ENCODE measurements at regions not wholly inside any gene's neighbourhood (a gene's known extent, or its start where the extent isn't known, plus 50 kb on each side); places are given as distances from the start of the nearest gene placed in this dataset.

DNA sequence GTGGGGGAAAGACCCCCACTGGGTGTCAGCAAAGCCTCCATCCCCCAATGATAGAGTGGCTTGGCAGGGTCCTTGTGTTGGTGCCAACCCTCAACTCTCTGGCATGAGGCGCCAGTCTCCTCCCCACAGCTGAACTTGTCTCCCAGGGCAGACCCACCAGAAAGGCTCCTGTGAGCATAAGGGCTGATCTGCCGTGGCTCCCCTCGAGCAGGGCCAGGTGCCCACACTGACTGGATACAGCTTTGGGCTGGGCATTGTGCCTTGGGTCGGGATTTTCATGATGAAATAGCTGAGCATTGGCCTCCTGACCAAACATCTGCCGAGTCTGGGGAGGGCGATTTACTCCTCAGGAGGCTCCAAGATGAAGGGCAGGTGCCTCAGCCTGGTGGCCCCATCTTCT is 68.1 kb upstream of the NPTX2 start:
- no peaks in the 10 kb centered on the region for H3K4me1 ChIP-seq (ENCODE audit: control insufficient read depth in 1 of 2, insufficient read depth in 2 of 2, low read length in 2 of 2)
- DNase-seq, result no peak
- 80% methylated on average over 4 of the region's 6 CpGs for whole genome bisulfite sequencing (ENCODE audit: insufficient coverage)
- no peak overlapping the region for H2AFZ ChIP-seq (ENCODE audit: insufficient read depth, low read depth, low read length, poor library complexity, severe bottlenecking)
- Mint-ChIP-seq H3K27ac (no peak overlapping the region), H3K9me3 (peaks cover 15 to 26% (median 21%) of the 10 kb centered on the region in 7 donors), H3K4me1 (no peaks in the 10 kb centered on the region), H3K27me3 (ENCODE audit: low read depth in 3 of 3) (peaks cover 2 to 5% (median 2%) of the 10 kb centered on the region in 3 donors), H3K4me3 (no peak overlapping the region), H3K36me3 (no peaks in the 10 kb centered on the region)
- intact Hi-C loops (cut with micrococcal nuclease), result no loop called here
- no peaks in the 10 kb centered on the region for H4K20me1 ChIP-seq (ENCODE audit: insufficient read depth, low read length)
- TF ChIP-seq, protein P1, sequence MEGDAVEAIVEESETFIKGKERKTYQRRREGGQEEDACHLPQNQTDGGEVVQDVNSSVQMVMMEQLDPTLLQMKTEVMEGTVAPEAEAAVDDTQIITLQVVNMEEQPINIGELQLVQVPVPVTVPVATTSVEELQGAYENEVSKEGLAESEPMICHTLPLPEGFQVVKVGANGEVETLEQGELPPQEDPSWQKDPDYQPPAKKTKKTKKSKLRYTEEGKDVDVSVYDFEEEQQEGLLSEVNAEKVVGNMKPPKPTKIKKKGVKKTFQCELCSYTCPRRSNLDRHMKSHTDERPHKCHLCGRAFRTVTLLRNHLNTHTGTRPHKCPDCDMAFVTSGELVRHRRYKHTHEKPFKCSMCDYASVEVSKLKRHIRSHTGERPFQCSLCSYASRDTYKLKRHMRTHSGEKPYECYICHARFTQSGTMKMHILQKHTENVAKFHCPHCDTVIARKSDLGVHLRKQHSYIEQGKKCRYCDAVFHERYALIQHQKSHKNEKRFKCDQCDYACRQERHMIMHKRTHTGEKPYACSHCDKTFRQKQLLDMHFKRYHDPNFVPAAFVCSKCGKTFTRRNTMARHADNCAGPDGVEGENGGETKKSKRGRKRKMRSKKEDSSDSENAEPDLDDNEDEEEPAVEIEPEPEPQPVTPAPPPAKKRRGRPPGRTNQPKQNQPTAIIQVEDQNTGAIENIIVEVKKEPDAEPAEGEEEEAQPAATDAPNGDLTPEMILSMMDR (IDR thresholded peaks at IDR 0.05), result no peak
- peaks cover 10 to 26% of the 10 kb centered on the region in 2 donors for H3K9me3 ChIP-seq (replicated peaks in 1 of 2; ENCODE audit: control insufficient read depth in 1 of 2, insufficient read depth in 1 of 2, low read length in 2 of 2)
- H3K4me2 ChIP-seq (replicated peaks; ENCODE audit: extremely low read depth, low read length, poor library complexity, severe bottlenecking), result no peak overlapping the region
- no peak overlapping the region for H3K27ac ChIP-seq (ENCODE audit: low read depth in 1 of 2, low read length in 2 of 2)
- no peaks in the 10 kb centered on the region for H3K27me3 ChIP-seq (ENCODE audit: control insufficient read depth in 2 of 2, insufficient read depth in 2 of 2, low read length in 2 of 2)
- no peaks in the 10 kb centered on the region for H3K79me2 ChIP-seq (ENCODE audit: insufficient read depth, low read length)
- H3K36me3 ChIP-seq (replicated peaks in 1 of 2; ENCODE audit: control insufficient read depth in 1 of 2, insufficient read depth in 2 of 2, low read length in 2 of 2), result no peaks in the 10 kb centered on the region
- H3K9ac ChIP-seq (ENCODE audit: insufficient read depth, low read length, poor library complexity, severe bottlenecking), result no peak overlapping the region
- no peak overlapping the region for H3K4me3 ChIP-seq (replicated peaks in 1 of 3; ENCODE audit: low read depth in 2 of 3, low read length in 3 of 3)

DNA sequence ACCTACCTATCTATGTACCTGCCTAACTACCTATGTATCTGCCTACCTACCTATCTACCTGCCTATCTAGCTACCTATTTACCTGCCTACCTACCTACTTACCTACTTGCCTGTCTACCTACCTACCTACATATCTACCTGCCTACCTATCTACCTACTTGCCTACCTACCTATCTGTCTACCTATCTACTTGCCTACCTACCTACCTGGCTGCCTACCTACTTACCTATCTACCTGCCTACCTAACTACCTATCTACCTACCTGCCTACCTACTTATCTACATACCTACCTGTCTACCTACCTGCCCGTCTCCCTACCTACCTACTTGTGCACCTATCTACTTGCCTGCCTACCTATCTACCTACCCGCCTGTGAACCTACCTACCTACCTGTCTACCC is 68.7 kb upstream of the NPTX2 start:
- Histone ChIP-seq H3K36me3 (replicated peaks in 1 of 2; ENCODE audit: control insufficient read depth in 1 of 2, insufficient read depth in 2 of 2, low read length in 2 of 2) (no peaks in the 10 kb centered on the region), H3K4me3 (replicated peaks in 1 of 3; ENCODE audit: low read depth in 2 of 3, low read length in 3 of 3) (no peak overlapping the region), H3K27me3 (ENCODE audit: control insufficient read depth in 2 of 2, insufficient read depth in 2 of 2, low read length in 2 of 2) (no peaks in the 10 kb centered on the region), H3K9ac (ENCODE audit: insufficient read depth, low read length, poor library complexity, severe bottlenecking) (no peak overlapping the region), H3K27ac (ENCODE audit: low read depth in 1 of 2, low read length in 2 of 2) (no peak overlapping the region), H3K9me3 (replicated peaks in 1 of 2; ENCODE audit: control insufficient read depth in 1 of 2, insufficient read depth in 1 of 2, low read length in 2 of 2) (peaks cover 10 to 22% of the 10 kb centered on the region in 2 donors), H3K4me2 (replicated peaks; ENCODE audit: extremely low read depth, low read length, poor library complexity, severe bottlenecking) (no peak overlapping the region), H3K79me2 (ENCODE audit: insufficient read depth, low read length) (no peaks in the 10 kb centered on the region), H3K4me1 (ENCODE audit: control insufficient read depth in 1 of 2, insufficient read depth in 2 of 2, low read length in 2 of 2) (no peaks in the 10 kb centered on the region), H2AFZ (ENCODE audit: insufficient read depth, low read depth, low read length, poor library complexity, severe bottlenecking) (no peak overlapping the region), H4K20me1 (ENCODE audit: insufficient read depth, low read length) (no peaks in the 10 kb centered on the region)
- H3K27me3 Mint-ChIP-seq (ENCODE audit: low read depth in 3 of 3), result peaks cover 0 to 5% (median 2%) of the 10 kb centered on the region in 3 donors
- no peak overlapping the region for H3K27ac Mint-ChIP-seq
- intact Hi-C loops (cut with micrococcal nuclease), result no loop called here
- no peak for DNase-seq
- H3K4me3 Mint-ChIP-seq, result no peak overlapping the region
- 89% methylated on average over 2 of the region's 2 CpGs for WGBS (ENCODE audit: insufficient coverage)
- H3K9me3 Mint-ChIP-seq, result peaks cover 15 to 29% (median 18%) of the 10 kb centered on the region in 7 donors
- H3K4me1 Mint-ChIP-seq, result no peaks in the 10 kb centered on the region
- TF ChIP-seq, protein P1 (IDR thresholded peaks at IDR 0.05), result no peak
- no peaks in the 10 kb centered on the region for H3K36me3 Mint-ChIP-seq
